Adipocyte (in vitro differentiated cells): ENCODE measurements at regions not wholly inside any gene's neighbourhood (a gene's known extent, or its start where the extent isn't known, plus 50 kb on each side); places are given as distances from the start of the nearest gene placed in this dataset.

Experiments
- DNase-seq: peaks from one replicate; pipeline ENCODE4 v3.0.0-alpha.2; 2015; ENCODE audit warnings: low read depth
- H3K27me3 ChIP-seq: replicated peaks from 2 replicates; pipeline ENCODE4 v1.7.0; 2013; ENCODE audit warnings: mild to moderate bottlenecking, low read length, moderate library complexity; ENCODE audit not compliant: control insufficient read depth, insufficient read depth
- H3K36me3 ChIP-seq: 2 replicates; pipeline ENCODE4 v1.7.0; 2013; ENCODE audit warnings: low read length, mild to moderate bottlenecking, moderate library complexity; ENCODE audit not compliant: control insufficient read depth, insufficient read depth, severe bottlenecking
- H3K4me1 ChIP-seq: 2 replicates; pipeline ENCODE4 v1.7.0; 2013; ENCODE audit warnings: mild to moderate bottlenecking, low read length, moderate library complexity; ENCODE audit not compliant: control insufficient read depth, insufficient read depth
- H3K4me3 ChIP-seq: 2 replicates; pipeline ENCODE4 v1.7.0; 2013; ENCODE audit warnings: mild to moderate bottlenecking, low read length, moderate library complexity
- H3K9ac ChIP-seq: 2 replicates; pipeline ENCODE4 v1.7.0; 2013; ENCODE audit warnings: mild to moderate bottlenecking, low read length, moderate library complexity
- H3K9me3 ChIP-seq: 2 replicates; pipeline ENCODE4 v1.7.0; 2013; ENCODE audit warnings: mild to moderate bottlenecking, low read length, moderate library complexity; ENCODE audit not compliant: control insufficient read depth

DNA sequence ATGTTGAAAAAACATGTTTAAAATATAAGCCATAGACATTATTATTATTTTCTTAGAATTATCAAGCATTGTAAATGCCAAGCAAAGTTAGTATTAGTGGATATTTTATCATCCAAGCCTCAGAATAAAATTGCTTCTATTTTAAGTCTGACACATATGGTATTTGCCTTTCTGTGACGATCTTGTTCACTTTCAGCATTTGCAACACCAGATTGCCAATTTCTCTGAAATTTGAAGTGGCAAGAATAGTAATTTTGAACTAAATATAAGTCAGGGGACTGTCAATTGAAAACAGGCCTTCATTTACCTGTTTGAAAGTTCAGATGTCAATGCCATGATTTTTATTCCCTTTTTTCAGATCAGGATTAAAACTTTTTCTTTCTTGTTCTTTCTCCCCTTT lies 1233.6 kb upstream of the CDH18 start:
- Histone ChIP-seq H3K9me3 (no peaks in the 10 kb centered on the region), H3K36me3 (no peaks in the 10 kb centered on the region), H3K27me3 (no peaks in the 10 kb centered on the region), H3K4me1 (no peaks in the 10 kb centered on the region), H3K9ac (no peak overlapping the region), H3K4me3 (no peak overlapping the region)
- DNase-seq, result no peak

GRCh38 chr5:21219966-21220365 lies 1232.0 kb upstream of the CDH18 start:
- Histone ChIP-seq H3K4me3 (no peak overlapping the region), H3K9me3 (no peaks in the 10 kb centered on the region), H3K4me1 (no peaks in the 10 kb centered on the region), H3K9ac (no peak overlapping the region), H3K36me3 (no peaks in the 10 kb centered on the region), H3K27me3 (no peaks in the 10 kb centered on the region)
- DNase-seq, result no peak

GRCh38 chr5:21219251-21219650 lies 1231.3 kb upstream of the CDH18 start:
- Histone ChIP-seq H3K9me3 (no peaks in the 10 kb centered on the region), H3K36me3 (no peaks in the 10 kb centered on the region), H3K9ac (no peak overlapping the region), H3K27me3 (no peaks in the 10 kb centered on the region), H3K4me1 (no peaks in the 10 kb centered on the region), H3K4me3 (no peak overlapping the region)
- peak; percentile 17 for DNase-seq

DNA sequence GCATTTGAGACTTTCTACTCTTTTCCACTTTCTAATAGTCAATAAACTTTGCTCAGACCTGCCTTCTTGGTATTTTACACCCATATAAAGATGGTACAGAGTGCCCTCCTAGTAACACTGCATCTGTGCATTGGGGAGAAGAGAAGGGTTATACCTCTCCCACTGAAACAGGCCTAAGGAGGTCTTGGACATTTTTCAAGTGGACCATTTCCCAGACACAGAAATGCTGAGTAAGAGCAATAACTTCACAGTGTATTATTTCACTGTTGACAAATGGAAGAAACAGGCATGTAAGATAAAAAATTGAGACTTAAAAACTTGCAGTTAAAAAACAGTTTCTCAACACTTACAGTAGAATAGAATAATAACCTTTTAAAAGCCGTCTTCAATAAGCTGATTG lies 1224.0 kb upstream of the CDH18 start:
- peak; percentile 46 for DNase-seq

GRCh38 chr5:21209409-21209808 lies 1221.4 kb upstream of the CDH18 start:
- no peaks in the 10 kb centered on the region for H3K9me3 ChIP-seq
- H3K27me3 ChIP-seq, result no peaks in the 10 kb centered on the region
- no peak overlapping the region for H3K4me3 ChIP-seq
- DNase-seq, result no peak
- H3K4me1 ChIP-seq, result no peaks in the 10 kb centered on the region
- H3K36me3 ChIP-seq, result no peaks in the 10 kb centered on the region
- no peak overlapping the region for H3K9ac ChIP-seq

More for the DNA sequence above, 1224.0 kb upstream of the CDH18 start:
- no peaks in the 10 kb centered on the region for H3K4me1 ChIP-seq
- H3K4me3 ChIP-seq, result no peak overlapping the region
- H3K9ac ChIP-seq, result no peak overlapping the region
- no peaks in the 10 kb centered on the region for H3K9me3 ChIP-seq
- no peaks in the 10 kb centered on the region for H3K36me3 ChIP-seq
- H3K27me3 ChIP-seq, result no peaks in the 10 kb centered on the region

GRCh38 chr5:21199087-21199486 lies 1211.1 kb upstream of the CDH18 start:
- H3K27me3 ChIP-seq, result no peaks in the 10 kb centered on the region
- no peak overlapping the region for H3K4me3 ChIP-seq
- H3K36me3 ChIP-seq, result no peaks in the 10 kb centered on the region
- DNase-seq, result no peak
- no peak overlapping the region for H3K9ac ChIP-seq
- H3K9me3 ChIP-seq, result no peaks in the 10 kb centered on the region
- no peaks in the 10 kb centered on the region for H3K4me1 ChIP-seq

GRCh38 chr5:21195145-21195544 lies 1207.1 kb upstream of the CDH18 start:
- Histone ChIP-seq H3K4me3 (no peak overlapping the region), H3K9ac (no peak overlapping the region), H3K9me3 (no peaks in the 10 kb centered on the region), H3K36me3 (no peaks in the 10 kb centered on the region), H3K27me3 (no peaks in the 10 kb centered on the region), H3K4me1 (no peaks in the 10 kb centered on the region)
- DNase-seq, result peak; percentile 51

DNA sequence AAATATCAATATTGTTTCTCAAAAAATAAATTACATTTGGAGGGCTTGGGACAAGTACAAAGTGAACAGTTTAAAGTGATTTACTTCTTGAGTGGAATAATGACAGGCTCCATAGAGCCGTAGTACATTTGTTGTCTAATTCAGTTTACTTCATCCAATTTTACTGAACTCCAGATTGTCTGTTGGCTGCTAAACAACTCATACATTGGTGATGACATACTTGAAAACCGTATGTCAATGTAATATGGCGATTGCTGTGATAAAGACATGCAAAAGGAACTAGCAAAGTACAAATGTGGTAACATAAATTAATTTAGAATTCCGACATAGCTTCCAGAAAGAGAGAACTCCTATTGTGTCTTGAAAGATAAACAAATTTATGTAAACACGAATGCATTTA lies 1197.5 kb upstream of the CDH18 start:
- Histone ChIP-seq H3K27me3 (no peaks in the 10 kb centered on the region), H3K9me3 (peaks cover 13% of the 10 kb centered on the region), H3K4me3 (no peak overlapping the region), H3K4me1 (no peaks in the 10 kb centered on the region), H3K36me3 (no peaks in the 10 kb centered on the region), H3K9ac (no peak overlapping the region)
- DNase-seq, result no peak

DNA sequence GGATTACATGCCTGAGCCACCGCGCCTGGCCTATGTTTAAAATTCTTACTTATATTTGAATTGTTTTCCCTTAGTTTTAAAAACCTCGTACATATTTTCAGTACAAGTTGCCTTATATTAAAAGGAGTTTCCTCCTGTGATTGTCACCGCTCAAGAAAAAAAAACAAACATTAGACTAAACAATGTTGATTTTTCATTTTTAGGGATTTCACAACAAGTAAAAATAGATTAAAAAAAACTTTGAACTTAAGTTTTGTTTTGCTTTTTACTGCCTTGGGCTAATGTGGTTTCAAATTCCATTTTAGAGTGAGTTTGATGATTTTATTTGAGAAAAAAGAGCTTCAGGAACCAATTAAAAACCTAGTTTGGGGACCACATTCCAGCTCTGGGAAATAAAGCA lies 1196.6 kb upstream of the CDH18 start:
- Histone ChIP-seq H3K27me3 (no peaks in the 10 kb centered on the region), H3K9me3 (peaks cover 13% of the 10 kb centered on the region), H3K9ac (no peak overlapping the region), H3K4me3 (no peak overlapping the region), H3K4me1 (no peaks in the 10 kb centered on the region), H3K36me3 (no peaks in the 10 kb centered on the region)
- peak; percentile 86 for DNase-seq

GRCh38 chr5:21181609-21182125 lies 1193.7 kb upstream of the CDH18 start:
- no peak overlapping the region for H3K4me3 ChIP-seq
- no peaks in the 10 kb centered on the region for H3K27me3 ChIP-seq
- no peak for DNase-seq
- H3K9me3 ChIP-seq, result peaks cover 13% of the 10 kb centered on the region
- H3K36me3 ChIP-seq, result no peaks in the 10 kb centered on the region
- no peaks in the 10 kb centered on the region for H3K4me1 ChIP-seq
- no peak overlapping the region for H3K9ac ChIP-seq

DNA sequence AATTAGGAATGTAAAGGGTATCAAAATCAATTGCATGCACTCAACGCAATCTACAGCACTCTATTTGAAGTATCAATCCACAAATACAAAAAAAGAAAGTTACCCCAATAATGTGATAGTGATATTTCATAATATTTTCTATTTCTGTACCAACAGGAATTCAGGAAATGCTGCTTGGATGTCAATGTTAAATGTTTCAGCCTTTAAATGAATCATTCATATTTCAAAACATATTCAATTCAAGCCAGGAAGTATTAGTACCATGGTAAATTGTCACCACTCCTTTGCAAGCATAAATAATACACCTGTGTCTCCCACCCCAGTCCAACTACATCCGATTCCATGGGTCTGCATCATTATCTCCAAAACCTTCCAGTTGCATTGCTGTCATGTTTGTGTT lies 1185.5 kb upstream of the CDH18 start:
- peak; percentile 51 for DNase-seq
- Histone ChIP-seq H3K4me3 (no peak overlapping the region), H3K9me3 (no peaks in the 10 kb centered on the region), H3K4me1 (peaks cover 11% of the 10 kb centered on the region), H3K9ac (no peak overlapping the region), H3K36me3 (no peaks in the 10 kb centered on the region), H3K27me3 (no peaks in the 10 kb centered on the region)

- no peaks in the 10 kb centered on the region for H3K27me3 ChIP-seq
- H3K4me3 ChIP-seq, result no peak overlapping the region
- no peaks in the 10 kb centered on the region for H3K36me3 ChIP-seq
- DNase-seq, result peak; percentile 6
- H3K9ac ChIP-seq, result no peak overlapping the region
- no peaks in the 10 kb centered on the region for H3K9me3 ChIP-seq
- peaks cover 11% of the 10 kb centered on the region for H3K4me1 ChIP-seq
These were observed 1185.0 kb upstream of the CDH18 start for GRCh38 chr5:21173036-21173435.
